Neural cell (in vitro differentiated cells): ENCODE measurements at regions not wholly inside any gene's neighbourhood (a gene's known extent, or its start where the extent isn't known, plus 50 kb on each side); places are given as distances from the start of the nearest gene placed in this dataset.

Experiments used
- H2AFZ ChIP-seq: fragments of 200-600, 300-800 bp; sonication (generic), shearing (Covaris generic); 2 replicates; pipeline ENCODE4 v1.6.0; 2014; ENCODE audit warnings: low read depth, mild to moderate bottlenecking, antibody characterized with exemption, low read length, moderate library complexity
- H3F3A ChIP-seq: fragments of 200-600 bp; shearing (Covaris generic); 2 replicates; pipeline ENCODE4 v1.6.1; 2016; ENCODE audit warnings: mild to moderate bottlenecking, moderate library complexity, mixed read lengths, antibody characterized with exemption, low read length; ENCODE audit not compliant: insufficient read depth, poor library complexity, severe bottlenecking
- H3K27ac ChIP-seq: fragments of 200-600, 300-800 bp; sonication (generic), shearing (Covaris generic); 2 replicates; pipeline ENCODE4 v1.5.1; 2014; ENCODE audit warnings: mild to moderate bottlenecking, low read length, moderate library complexity
- H3K27me3 ChIP-seq: fragments of 300-800, 200-600 bp; sonication (generic), shearing (Covaris generic); 2 replicates; pipeline ENCODE4 v1.6.0; 2014; ENCODE audit warnings: mild to moderate bottlenecking, low read depth, low read length, moderate library complexity; ENCODE audit not compliant: insufficient read depth
- H3K36me3 ChIP-seq: fragments of 300-800, 200-600 bp; sonication (generic), shearing (Covaris generic); 2 replicates; pipeline ENCODE4 v1.5.1; 2014; ENCODE audit warnings: mild to moderate bottlenecking, antibody characterized with exemption, low read length, moderate library complexity; ENCODE audit not compliant: insufficient read depth
- H3K4me2 ChIP-seq: fragments of 300-800, 200-600 bp; sonication (generic), shearing (Covaris generic); 2 replicates; pipeline ENCODE4 v1.6.0; 2014; ENCODE audit warnings: mild to moderate bottlenecking, low read length
- H3K4me3 ChIP-seq: fragments of 300-800, 200-600 bp; sonication (generic), shearing (Covaris generic); 2 replicates; pipeline ENCODE4 v1.5.1; 2014; ENCODE audit warnings: mild to moderate bottlenecking, low read length, moderate library complexity
- H3K79me2 ChIP-seq: fragments of 200-600 bp; shearing (Covaris generic); replicated peaks from 2 replicates; pipeline ENCODE4 v1.6.0; 2014; ENCODE audit warnings: mild to moderate bottlenecking, low read length, moderate library complexity; ENCODE audit not compliant: insufficient read depth
- H3K9ac ChIP-seq: fragments of 300-800, 200-600 bp; sonication (generic), shearing (Covaris generic); 2 replicates; pipeline ENCODE4 v1.6.1; 2016; ENCODE audit warnings: mild to moderate bottlenecking, low read length, mixed read lengths
- H3K9me2 ChIP-seq: fragments of 200-600 bp; shearing (Covaris generic); 2 replicates; pipeline ENCODE4 v1.6.1; 2016; ENCODE audit warnings: mild to moderate bottlenecking, low read length, mixed read lengths; ENCODE audit not compliant: insufficient read depth
- H3K9me3 ChIP-seq: fragments of 200-600, 300-800 bp; sonication (generic), shearing (Covaris generic); 2 replicates; pipeline ENCODE4 v1.6.1; 2016; ENCODE audit warnings: mild to moderate bottlenecking, mixed run types, low read length, moderate library complexity, mixed read lengths
- H4K20me1 ChIP-seq: fragments of 200-600 bp; shearing (Covaris generic); 2 replicates; pipeline ENCODE4 v1.6.1; 2016; ENCODE audit warnings: mild to moderate bottlenecking, mixed run types; ENCODE audit not compliant: insufficient read depth
- CTCF ChIP-seq: fragments of 450-650 bp; IDR thresholded peaks from 2 replicates; pipeline ENCODE4 v1.5.1; 2014; ENCODE audit warnings: antibody characterized with exemption, mild to moderate bottlenecking, moderate library complexity; ENCODE audit not compliant: poor library complexity, severe bottlenecking
- EP300 ChIP-seq: fragments of 450-650 bp; conservative IDR thresholded peaks from 2 replicates; pipeline ENCODE4 v1.6.1; 2014; ENCODE audit warnings: antibody characterized with exemption, mild to moderate bottlenecking, moderate library complexity; ENCODE audit not compliant: poor library complexity, severe bottlenecking
- EZH2 ChIP-seq: fragments of 200-600, 300-800 bp; shearing (Covaris generic), sonication (generic); IDR thresholded peaks from 2 replicates; pipeline ENCODE4 v1.6.1; 2014; ENCODE audit warnings: antibody characterized with exemption, low read length, borderline replicate concordance, mild to moderate bottlenecking; ENCODE audit not compliant: insufficient read depth, poor library complexity, severe bottlenecking
- MXI1 ChIP-seq: fragments of 450-650 bp; conservative IDR thresholded peaks from 2 replicates; pipeline ENCODE4 v1.6.1; 2014; ENCODE audit warnings: antibody characterized with exemption, mild to moderate bottlenecking; ENCODE audit not compliant: poor library complexity, severe bottlenecking
- POLR2AphosphoS5 ChIP-seq: IDR thresholded peaks from 2 replicates; pipeline ENCODE4 v1.6.1; 2012
- RAD21 ChIP-seq: fragments of 450-650 bp; conservative IDR thresholded peaks from 2 replicates; pipeline ENCODE4 v1.6.1; 2014; ENCODE audit warnings: antibody characterized with exemption, mild to moderate bottlenecking, moderate library complexity
- REST ChIP-seq: IDR thresholded peaks from 2 replicates; pipeline ENCODE4 v1.6.1; 2012; ENCODE audit warnings: borderline replicate concordance
- SMC3 ChIP-seq: fragments of 450-650 bp; conservative IDR thresholded peaks from 2 replicates; pipeline ENCODE4 v1.6.1; 2014; ENCODE audit warnings: antibody characterized with exemption, mild to moderate bottlenecking, moderate library complexity; ENCODE audit not compliant: poor library complexity
- TAF1 ChIP-seq: IDR thresholded peaks from 2 replicates; pipeline ENCODE4 v1.6.1; 2012; ENCODE audit warnings: low read depth

GRCh38 chr18:29198834-29199233 lies 1021.9 kb upstream of the CDH2 start:
- no peak overlapping the region for H2AFZ ChIP-seq
- H4K20me1 ChIP-seq, result no peaks in the 10 kb centered on the region
- H3F3A ChIP-seq, result no peaks in the 10 kb centered on the region
- no peaks in the 10 kb centered on the region for H3K27me3 ChIP-seq
- H3K9ac ChIP-seq, result no peak overlapping the region
- H3K9me3 ChIP-seq, result no peaks in the 10 kb centered on the region
- H3K9me2 ChIP-seq, result no peaks in the 10 kb centered on the region
- H3K36me3 ChIP-seq, result no peaks in the 10 kb centered on the region
- no peaks in the 10 kb centered on the region for H3K79me2 ChIP-seq
- TF ChIP-seq EP300 (no peak), POLR2AphosphoS5 (no peak), CTCF (no peak), EZH2 (no peak), RAD21 (no peak), REST (no peak)
- H3K4me3 ChIP-seq, result no peak overlapping the region
- H3K4me2 ChIP-seq, result no peak overlapping the region
- H3K27ac ChIP-seq, result no peak overlapping the region

- H3K36me3 ChIP-seq, result no peaks in the 10 kb centered on the region
- no peak overlapping the region for H3K4me3 ChIP-seq
- H3K9me2 ChIP-seq, result no peaks in the 10 kb centered on the region
- H3K9ac ChIP-seq, result no peak overlapping the region
- no peaks in the 10 kb centered on the region for H3F3A ChIP-seq
- no peak overlapping the region for H3K4me2 ChIP-seq
- H4K20me1 ChIP-seq, result no peaks in the 10 kb centered on the region
- H2AFZ ChIP-seq, result no peak overlapping the region
- no peaks in the 10 kb centered on the region for H3K79me2 ChIP-seq
- H3K27ac ChIP-seq, result no peak overlapping the region
- no peaks in the 10 kb centered on the region for H3K27me3 ChIP-seq
- H3K9me3 ChIP-seq, result no peaks in the 10 kb centered on the region
- no peak for TF ChIP-seq TAF1
- no peak for TF ChIP-seq MXI1
- TF ChIP-seq REST, result no peak
- no peak for TF ChIP-seq EZH2
- no peak for TF ChIP-seq CTCF
- no peak for TF ChIP-seq RAD21
- TF ChIP-seq POLR2AphosphoS5, result no peak
- TF ChIP-seq EP300, result no peak
- no peak for TF ChIP-seq SMC3
Observed at GRCh38 chr18:29196307-29196706, 1019.4 kb upstream of the CDH2 start.
